Sigmoid colon (tissue), 4 donors: ENCODE measurements at regions not wholly inside any gene's neighbourhood (a gene's known extent, or its start where the extent isn't known, plus 50 kb on each side); places are given as distances from the start of the nearest gene placed in this dataset.

Source experiments
- EP300 ChIP-seq, 4 donors: sonication (generic); formaldehyde crosslinking; IDR thresholded peaks; one replicate each; pipeline ENCODE4 v1.6.1; 2017; ENCODE audit warnings: antibody characterized with exemption in 4 of 4
- POLR2A ChIP-seq, 2 donors: fragments of 450-650 bp; IDR thresholded peaks; one replicate each; pipeline ENCODE4 v1.6.1; 2016; ENCODE audit warnings: antibody characterized with exemption in 2 of 2, mild to moderate bottlenecking in 2 of 2, moderate library complexity in 2 of 2
- POLR2AphosphoS5 ChIP-seq, 4 donors: sonication (generic); formaldehyde crosslinking; IDR thresholded peaks; one replicate each; pipeline ENCODE4 v1.6.1; 2017; ENCODE audit warnings: antibody characterized with exemption in 4 of 4
- TF ChIP-seq, protein P1 (sequence below), 4 experiments: fragments of 450-650 bp in 3 of 4; fragments of 200-600 bp in 1 of 4; IDR thresholded peaks; one replicate each; pipeline ENCODE4 v1.5.1; 2016 to 2019; ENCODE audit warnings: antibody characterized with exemption in 4 of 4, mild to moderate bottlenecking in 3 of 4, moderate library complexity in 2 of 4

DNA sequence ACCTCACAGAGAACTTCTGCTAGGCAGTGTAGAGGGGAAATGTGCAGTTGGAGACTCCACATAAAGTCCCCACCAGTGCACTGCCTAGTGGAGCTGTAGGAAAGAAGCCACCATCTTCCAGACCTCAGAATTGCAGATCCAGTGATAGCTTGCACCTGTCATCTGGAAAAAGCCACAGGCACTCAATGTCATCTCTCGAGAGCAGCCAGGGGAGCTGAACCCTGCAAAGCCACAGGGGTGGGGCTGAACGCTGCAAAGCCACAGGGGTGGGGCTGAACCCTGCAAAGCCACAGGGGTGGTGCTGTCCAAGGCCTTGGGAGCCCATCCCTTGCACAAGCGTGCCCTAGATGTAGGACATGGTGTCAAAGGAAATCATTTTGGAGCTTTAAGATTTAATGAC is 1226.3 kb downstream of the PCDH7 start:
- TF ChIP-seq, protein P1, sequence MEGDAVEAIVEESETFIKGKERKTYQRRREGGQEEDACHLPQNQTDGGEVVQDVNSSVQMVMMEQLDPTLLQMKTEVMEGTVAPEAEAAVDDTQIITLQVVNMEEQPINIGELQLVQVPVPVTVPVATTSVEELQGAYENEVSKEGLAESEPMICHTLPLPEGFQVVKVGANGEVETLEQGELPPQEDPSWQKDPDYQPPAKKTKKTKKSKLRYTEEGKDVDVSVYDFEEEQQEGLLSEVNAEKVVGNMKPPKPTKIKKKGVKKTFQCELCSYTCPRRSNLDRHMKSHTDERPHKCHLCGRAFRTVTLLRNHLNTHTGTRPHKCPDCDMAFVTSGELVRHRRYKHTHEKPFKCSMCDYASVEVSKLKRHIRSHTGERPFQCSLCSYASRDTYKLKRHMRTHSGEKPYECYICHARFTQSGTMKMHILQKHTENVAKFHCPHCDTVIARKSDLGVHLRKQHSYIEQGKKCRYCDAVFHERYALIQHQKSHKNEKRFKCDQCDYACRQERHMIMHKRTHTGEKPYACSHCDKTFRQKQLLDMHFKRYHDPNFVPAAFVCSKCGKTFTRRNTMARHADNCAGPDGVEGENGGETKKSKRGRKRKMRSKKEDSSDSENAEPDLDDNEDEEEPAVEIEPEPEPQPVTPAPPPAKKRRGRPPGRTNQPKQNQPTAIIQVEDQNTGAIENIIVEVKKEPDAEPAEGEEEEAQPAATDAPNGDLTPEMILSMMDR (IDR thresholded peaks at IDR 0.05), result no peak
- TF ChIP-seq POLR2A (IDR thresholded peaks at IDR 0.05) (no peak), POLR2AphosphoS5 (IDR thresholded peaks at IDR 0.05) (no peak), EP300 (IDR thresholded peaks at IDR 0.05) (no peak)
